Progenitor cell of endocrine pancreas (in vitro differentiated cells): ENCODE measurements at regions not wholly inside any gene's neighbourhood (a gene's known extent, or its start where the extent isn't known, plus 50 kb on each side); places are given as distances from the start of the nearest gene placed in this dataset.
A peak's percentile ranks its signal among the peaks of the same experiment; 100 is the strongest.

ENCODE experiments used
- DNase-seq: peaks from one replicate; pipeline ENCODE4 v3.0.0; 2021; ENCODE audit warnings: low spot score; ENCODE audit not compliant: unreplicated experiment
- H3K27ac Mint-ChIP-seq: 2 replicates; pipeline ENCODE4 v1.8.0; 2021; ENCODE audit warnings: mild to moderate bottlenecking, moderate library complexity, mixed read lengths
- H3K27me3 Mint-ChIP-seq: 2 replicates; pipeline ENCODE4 v1.8.0; 2021; ENCODE audit warnings: mixed read lengths
- H3K36me3 Mint-ChIP-seq: 2 replicates; pipeline ENCODE4 v1.8.0; 2022; ENCODE audit warnings: mixed read lengths; ENCODE audit not compliant: insufficient read depth
- H3K4me1 Mint-ChIP-seq: 2 replicates; pipeline ENCODE4 v1.8.0; 2021; ENCODE audit warnings: low read depth, mixed read lengths
- H3K4me3 Mint-ChIP-seq: 2 replicates; pipeline ENCODE4 v1.8.0; 2021; ENCODE audit warnings: low read depth, mild to moderate bottlenecking, moderate library complexity, mixed read lengths
- H3K9me3 Mint-ChIP-seq: 2 replicates; pipeline ENCODE4 v1.8.0; 2021; ENCODE audit warnings: low read depth, mixed read lengths
- TF ChIP-seq, protein P1 (sequence below): fragments of 200-600 bp; sonication (generic); IDR thresholded peaks from one replicate; pipeline ENCODE4 v1.5.0; 2021; ENCODE audit warnings: antibody characterized with exemption, mild to moderate bottlenecking; ENCODE audit not compliant: unreplicated experiment

DNA sequence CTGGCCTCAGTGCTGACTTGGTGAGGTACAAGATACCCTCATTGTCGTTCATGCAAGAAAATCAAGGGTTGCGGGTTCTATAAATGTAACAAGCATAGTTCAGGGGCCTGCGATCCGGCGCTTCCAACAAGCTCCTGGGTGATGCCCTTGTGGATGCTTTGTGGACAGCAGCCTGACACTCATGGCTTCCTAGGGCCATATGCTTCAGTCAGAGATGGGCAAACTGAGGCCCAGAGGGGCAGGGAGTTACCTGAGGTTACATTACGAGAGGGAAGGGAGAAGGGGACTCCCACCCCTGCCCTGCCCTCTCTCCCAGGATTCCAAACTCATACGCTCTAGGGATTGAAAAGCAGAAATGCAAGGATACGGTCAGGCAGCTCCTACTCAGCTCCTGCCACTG, 296.3 kb upstream of the ZMIZ1 start:
- TF ChIP-seq, protein P1, sequence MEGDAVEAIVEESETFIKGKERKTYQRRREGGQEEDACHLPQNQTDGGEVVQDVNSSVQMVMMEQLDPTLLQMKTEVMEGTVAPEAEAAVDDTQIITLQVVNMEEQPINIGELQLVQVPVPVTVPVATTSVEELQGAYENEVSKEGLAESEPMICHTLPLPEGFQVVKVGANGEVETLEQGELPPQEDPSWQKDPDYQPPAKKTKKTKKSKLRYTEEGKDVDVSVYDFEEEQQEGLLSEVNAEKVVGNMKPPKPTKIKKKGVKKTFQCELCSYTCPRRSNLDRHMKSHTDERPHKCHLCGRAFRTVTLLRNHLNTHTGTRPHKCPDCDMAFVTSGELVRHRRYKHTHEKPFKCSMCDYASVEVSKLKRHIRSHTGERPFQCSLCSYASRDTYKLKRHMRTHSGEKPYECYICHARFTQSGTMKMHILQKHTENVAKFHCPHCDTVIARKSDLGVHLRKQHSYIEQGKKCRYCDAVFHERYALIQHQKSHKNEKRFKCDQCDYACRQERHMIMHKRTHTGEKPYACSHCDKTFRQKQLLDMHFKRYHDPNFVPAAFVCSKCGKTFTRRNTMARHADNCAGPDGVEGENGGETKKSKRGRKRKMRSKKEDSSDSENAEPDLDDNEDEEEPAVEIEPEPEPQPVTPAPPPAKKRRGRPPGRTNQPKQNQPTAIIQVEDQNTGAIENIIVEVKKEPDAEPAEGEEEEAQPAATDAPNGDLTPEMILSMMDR, result no peak
- no peaks in the 10 kb centered on the region for H3K9me3 Mint-ChIP-seq
- no peak overlapping the region for H3K27ac Mint-ChIP-seq
- H3K27me3 Mint-ChIP-seq, result peaks cover 8% of the 10 kb centered on the region
- H3K4me3 Mint-ChIP-seq, result no peak overlapping the region
- peaks cover 29% of the 10 kb centered on the region for H3K4me1 Mint-ChIP-seq
- no peaks in the 10 kb centered on the region for H3K36me3 Mint-ChIP-seq
- DNase-seq, result no peak

DNA sequence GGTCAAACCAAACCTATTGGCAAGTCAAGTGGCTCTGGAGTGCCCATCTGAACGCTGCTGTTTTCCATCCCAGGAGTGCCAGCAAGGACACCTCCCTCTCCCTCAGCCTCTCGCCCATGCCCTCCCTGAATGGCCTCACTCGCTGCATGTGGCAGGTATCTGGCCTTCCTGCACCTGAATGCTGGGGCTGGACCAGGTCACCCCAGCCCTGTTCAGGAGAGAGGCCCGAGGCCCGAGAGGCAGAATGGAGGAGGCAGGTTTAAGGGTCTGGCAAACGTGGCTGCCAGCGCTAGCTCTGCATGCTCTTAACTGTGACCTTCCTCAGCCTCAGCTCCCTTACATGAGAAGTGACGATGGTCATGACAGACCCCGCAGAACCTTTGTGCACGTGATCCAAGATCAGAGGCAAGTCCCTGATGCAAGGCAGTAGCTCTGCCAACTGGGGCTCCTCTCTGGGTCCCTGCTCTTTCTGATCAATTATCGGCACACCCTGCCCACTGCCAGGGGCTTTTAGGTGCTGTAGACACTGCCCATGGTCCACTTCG, 295.7 kb upstream of the ZMIZ1 start:
- H3K27ac Mint-ChIP-seq, result no peak overlapping the region
- H3K36me3 Mint-ChIP-seq, result no peaks in the 10 kb centered on the region
- no peak overlapping the region for H3K4me3 Mint-ChIP-seq
- TF ChIP-seq, protein P1, result no peak
- H3K4me1 Mint-ChIP-seq, result peaks cover 34% of the 10 kb centered on the region
- peaks cover 8% of the 10 kb centered on the region for H3K27me3 Mint-ChIP-seq
- no peaks in the 10 kb centered on the region for H3K9me3 Mint-ChIP-seq
- no peak for DNase-seq

DNA sequence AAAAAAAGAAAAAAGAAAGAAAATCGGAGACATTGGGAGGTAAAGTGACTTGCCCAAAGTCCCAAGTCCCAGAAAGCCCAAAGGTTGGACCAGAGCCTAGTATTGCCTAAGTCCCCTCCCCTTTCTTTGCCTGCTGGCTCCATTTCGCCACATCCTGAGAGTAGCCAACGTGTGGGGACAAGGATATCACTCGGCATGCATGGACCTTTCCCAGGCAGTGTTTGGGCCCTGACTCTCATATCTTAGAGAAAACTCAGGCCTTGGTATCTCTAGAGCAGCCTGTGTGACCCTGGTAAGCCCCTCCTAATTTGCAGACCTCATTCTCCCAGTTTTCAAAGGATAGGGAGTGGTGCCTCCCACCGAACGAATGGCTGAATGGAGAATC, 294.2 kb upstream of the ZMIZ1 start:
- Mint-ChIP-seq H3K9me3 (no peaks in the 10 kb centered on the region), H3K27ac (no peak overlapping the region), H3K4me3 (no peak overlapping the region)

DNA sequence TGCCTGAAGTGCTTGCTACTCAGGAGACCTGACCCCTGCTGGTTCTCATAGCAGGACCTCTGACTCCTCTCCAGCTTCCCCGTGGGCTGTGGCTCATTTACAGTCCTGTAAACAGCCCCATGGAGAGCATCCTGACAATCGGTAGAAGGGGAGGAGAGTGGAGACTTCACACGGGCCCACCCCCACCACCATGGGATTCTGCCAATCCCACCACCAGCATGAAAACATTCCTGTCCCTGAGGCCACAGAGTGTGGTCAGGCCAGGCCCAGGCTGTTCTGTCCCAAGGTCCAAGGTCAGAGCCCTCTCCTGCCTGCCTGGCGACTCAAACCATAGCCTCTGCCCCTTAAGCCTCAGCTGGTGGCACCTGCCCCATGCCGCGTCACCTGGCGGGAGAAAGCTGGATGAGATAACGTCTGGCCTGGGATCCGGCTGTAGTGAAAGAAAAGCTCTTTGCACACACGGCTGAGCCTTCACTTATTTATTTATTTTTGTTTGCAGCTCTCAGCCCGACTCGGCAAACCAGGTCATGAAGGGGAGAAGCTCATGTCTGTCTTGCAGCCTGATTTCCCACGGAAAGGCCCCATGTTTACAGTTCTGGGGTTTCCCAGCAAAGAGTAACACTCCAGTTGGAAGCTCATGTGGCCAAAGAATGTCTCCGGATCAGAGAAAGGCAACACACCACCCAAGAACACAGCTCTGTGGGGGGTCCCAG, 293.6 kb upstream of the ZMIZ1 start:
- H3K4me3 Mint-ChIP-seq, result no peak overlapping the region
- H3K9me3 Mint-ChIP-seq, result no peaks in the 10 kb centered on the region
- H3K27me3 Mint-ChIP-seq, result no peaks in the 10 kb centered on the region

More for the DNA sequence above, 294.2 kb upstream of the ZMIZ1 start:
- no peak for DNase-seq
- Mint-ChIP-seq H3K27me3 (peaks cover under 1% of the 10 kb centered on the region), H3K36me3 (no peaks in the 10 kb centered on the region), H3K4me1 (peaks cover 44% of the 10 kb centered on the region)
- TF ChIP-seq, protein P1, result no peak

DNA sequence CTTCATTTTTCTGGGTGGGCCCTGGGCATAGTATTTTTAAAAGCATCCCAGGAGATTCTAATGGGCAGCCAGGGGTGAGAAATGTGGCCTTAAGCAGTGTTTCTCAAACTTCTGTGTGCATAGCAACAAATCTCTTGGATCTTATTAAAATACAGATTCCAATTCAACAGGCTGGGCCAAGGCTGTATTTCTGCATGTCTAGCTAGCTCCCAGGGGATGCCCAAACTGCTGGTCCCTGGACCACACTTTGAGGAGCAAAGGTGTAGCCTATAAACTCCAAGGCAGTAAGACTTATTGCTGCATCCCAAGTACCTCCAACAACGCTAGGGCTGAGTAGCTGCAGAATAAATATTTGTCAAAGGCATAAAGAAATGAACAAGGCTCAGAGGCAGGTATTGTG, 292.9 kb upstream of the ZMIZ1 start:
- H3K36me3 Mint-ChIP-seq, result no peaks in the 10 kb centered on the region
- DNase-seq, result no peak
- H3K4me1 Mint-ChIP-seq, result peaks cover 45% of the 10 kb centered on the region
- TF ChIP-seq, protein P1, result no peak
- no peaks in the 10 kb centered on the region for H3K9me3 Mint-ChIP-seq
- H3K27ac Mint-ChIP-seq, result no peak overlapping the region
- no peak overlapping the region for H3K4me3 Mint-ChIP-seq
- no peaks in the 10 kb centered on the region for H3K27me3 Mint-ChIP-seq

More for the DNA sequence above, 293.6 kb upstream of the ZMIZ1 start:
- TF ChIP-seq, protein P1, result no peak
- peak overlapping the region; percentile 80 for H3K27ac Mint-ChIP-seq
- no peaks in the 10 kb centered on the region for H3K36me3 Mint-ChIP-seq
- no peak for DNase-seq
- peaks cover 44% of the 10 kb centered on the region for H3K4me1 Mint-ChIP-seq
